ENCODE measurements at regions not wholly inside any gene's neighbourhood (a gene's known extent, or its start where the extent isn't known, plus 50 kb on each side); places are given as distances from the start of the nearest gene placed in this dataset.

DNA sequence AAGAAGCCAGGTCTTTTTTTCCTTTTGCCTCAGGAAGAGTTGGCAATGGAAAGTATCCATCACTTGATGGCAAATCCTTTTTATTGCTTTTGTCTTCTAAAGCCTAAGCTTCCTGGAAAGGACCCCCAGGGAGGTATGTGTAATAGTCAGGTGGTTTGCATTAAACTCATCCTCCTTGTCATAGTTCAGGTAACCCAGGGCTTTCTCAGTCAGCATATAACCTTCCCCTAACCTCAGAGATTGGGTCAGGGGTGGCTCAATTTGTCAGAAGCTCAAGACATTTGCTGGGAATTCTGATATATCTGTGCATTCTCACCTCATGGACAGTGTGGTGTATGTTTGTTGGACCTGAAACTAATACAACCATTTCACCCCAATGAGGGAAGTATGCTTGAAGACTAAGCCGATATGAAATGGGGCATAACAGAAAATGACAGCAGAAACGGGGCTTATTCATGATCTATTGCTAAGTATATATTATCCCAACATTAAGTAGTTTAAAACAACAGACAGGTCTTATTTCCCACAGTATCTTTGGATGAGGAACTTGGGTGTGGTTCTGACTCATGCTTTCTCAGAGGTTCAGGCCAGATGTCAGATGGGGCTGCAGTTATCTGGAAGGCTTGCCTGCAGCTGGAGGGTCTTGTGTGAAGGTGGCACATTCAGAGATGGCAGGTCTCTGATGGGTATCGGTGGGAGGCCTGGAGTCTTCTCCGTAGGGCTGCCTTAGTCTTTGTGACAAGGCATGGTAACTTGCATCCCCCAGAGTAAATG, 135.8 kb upstream of the SPON1 start:
- no peak overlapping the region for H3K4me3 ChIP-seq (ENCODE audit: low read depth, low read length)
- no peak for DNase-seq (ENCODE audit: low read depth)
- in situ Hi-C loops (cut with HindIII; ENCODE audit: low sequenced_read_pairs) = no loop called here
- TF ChIP-seq, protein P1, sequence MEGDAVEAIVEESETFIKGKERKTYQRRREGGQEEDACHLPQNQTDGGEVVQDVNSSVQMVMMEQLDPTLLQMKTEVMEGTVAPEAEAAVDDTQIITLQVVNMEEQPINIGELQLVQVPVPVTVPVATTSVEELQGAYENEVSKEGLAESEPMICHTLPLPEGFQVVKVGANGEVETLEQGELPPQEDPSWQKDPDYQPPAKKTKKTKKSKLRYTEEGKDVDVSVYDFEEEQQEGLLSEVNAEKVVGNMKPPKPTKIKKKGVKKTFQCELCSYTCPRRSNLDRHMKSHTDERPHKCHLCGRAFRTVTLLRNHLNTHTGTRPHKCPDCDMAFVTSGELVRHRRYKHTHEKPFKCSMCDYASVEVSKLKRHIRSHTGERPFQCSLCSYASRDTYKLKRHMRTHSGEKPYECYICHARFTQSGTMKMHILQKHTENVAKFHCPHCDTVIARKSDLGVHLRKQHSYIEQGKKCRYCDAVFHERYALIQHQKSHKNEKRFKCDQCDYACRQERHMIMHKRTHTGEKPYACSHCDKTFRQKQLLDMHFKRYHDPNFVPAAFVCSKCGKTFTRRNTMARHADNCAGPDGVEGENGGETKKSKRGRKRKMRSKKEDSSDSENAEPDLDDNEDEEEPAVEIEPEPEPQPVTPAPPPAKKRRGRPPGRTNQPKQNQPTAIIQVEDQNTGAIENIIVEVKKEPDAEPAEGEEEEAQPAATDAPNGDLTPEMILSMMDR (IDR thresholded peaks at IDR 0.05; ENCODE audit: low read depth, low read length, missing control alignments) = no peak

GRCh38 chr11:13831696-13832095, 130.8 kb upstream of the SPON1 start:
- peak; percentile 6 for DNase-seq (ENCODE audit: low read depth)
- no peak overlapping the region for H3K4me3 ChIP-seq (ENCODE audit: low read depth, low read length)
- in situ Hi-C loops (cut with HindIII; ENCODE audit: low sequenced_read_pairs) = no loop called here
- TF ChIP-seq, protein P1 (IDR thresholded peaks at IDR 0.05; ENCODE audit: low read depth, low read length, missing control alignments) = no peak

- TF ChIP-seq, protein P1 (IDR thresholded peaks at IDR 0.05; ENCODE audit: low read depth, low read length, missing control alignments) = peak; percentile 34
- H3K4me3 ChIP-seq (ENCODE audit: low read depth, low read length) = no peak overlapping the region
- DNase-seq (ENCODE audit: low read depth) = no peak
- in situ Hi-C loops (cut with HindIII; ENCODE audit: low sequenced_read_pairs) = no loop called here
Observed at GRCh38 chr11:13834463-13834862, 128.1 kb upstream of the SPON1 start.

- TF ChIP-seq, protein P1 (IDR thresholded peaks at IDR 0.05; ENCODE audit: low read depth, low read length, missing control alignments) = no peak
- DNase-seq (ENCODE audit: low read depth) = no peak
- in situ Hi-C loops (cut with HindIII; ENCODE audit: low sequenced_read_pairs) = no loop called here
- H3K4me3 ChIP-seq (ENCODE audit: low read depth, low read length) = no peak overlapping the region
Observed at GRCh38 chr11:13836666-13837065, 125.9 kb upstream of the SPON1 start.

DNA sequence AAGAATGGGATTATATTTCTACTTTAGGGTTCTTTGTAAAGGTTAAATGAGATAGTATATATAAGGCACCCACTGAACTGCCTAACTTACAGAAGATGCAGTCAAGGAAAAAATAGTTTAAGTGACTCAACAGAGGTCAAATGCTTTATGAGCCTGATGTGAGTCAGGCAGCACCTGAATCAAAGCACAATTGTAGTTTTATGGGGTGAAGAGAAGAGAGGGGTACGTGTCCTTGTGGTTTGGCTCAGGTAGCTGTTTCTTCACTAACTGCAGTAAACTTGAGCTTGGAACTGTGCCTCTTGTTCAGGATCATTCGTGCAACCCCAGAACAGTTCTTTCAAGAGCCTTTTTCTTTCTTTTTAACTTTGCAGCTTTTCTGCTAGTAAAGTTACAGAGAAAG, 125.2 kb upstream of the SPON1 start:
- TF ChIP-seq, protein P1 (IDR thresholded peaks at IDR 0.05; ENCODE audit: low read depth, low read length, missing control alignments) = no peak
- in situ Hi-C loops (cut with HindIII; ENCODE audit: low sequenced_read_pairs) = no loop called here
- DNase-seq (ENCODE audit: low read depth) = peak; percentile 35
- no peak overlapping the region for H3K4me3 ChIP-seq (ENCODE audit: low read depth, low read length)

DNA sequence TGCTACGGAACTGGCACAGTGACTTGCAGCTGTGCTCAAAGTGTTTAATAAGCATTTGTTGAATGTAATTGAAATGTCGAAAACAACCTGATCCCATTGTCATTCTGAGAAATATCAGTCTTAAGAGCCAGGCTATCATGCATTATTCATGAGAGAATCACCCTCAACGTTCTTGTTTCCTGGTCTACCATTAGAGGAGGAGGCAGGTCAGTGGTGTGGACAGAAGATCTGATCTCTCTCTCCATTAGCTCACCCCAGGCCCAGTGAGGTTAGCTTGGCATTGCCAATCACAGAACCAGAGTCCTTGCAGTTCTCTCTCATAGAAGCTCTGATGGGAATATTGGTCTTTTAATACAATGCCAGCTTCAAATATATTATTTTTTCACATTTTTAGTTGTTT, 121.1 kb upstream of the SPON1 start:
- in situ Hi-C loops (cut with HindIII; ENCODE audit: low sequenced_read_pairs) = no loop called here
- H3K4me3 ChIP-seq (ENCODE audit: low read depth, low read length) = no peak overlapping the region
- TF ChIP-seq, protein P1 (IDR thresholded peaks at IDR 0.05; ENCODE audit: low read depth, low read length, missing control alignments) = no peak
- DNase-seq (ENCODE audit: low read depth) = no peak
